ENCODE measurements at regions not wholly inside any gene's neighbourhood (a gene's known extent, or its start where the extent isn't known, plus 50 kb on each side); places are given as distances from the start of the nearest gene placed in this dataset.

DNA sequence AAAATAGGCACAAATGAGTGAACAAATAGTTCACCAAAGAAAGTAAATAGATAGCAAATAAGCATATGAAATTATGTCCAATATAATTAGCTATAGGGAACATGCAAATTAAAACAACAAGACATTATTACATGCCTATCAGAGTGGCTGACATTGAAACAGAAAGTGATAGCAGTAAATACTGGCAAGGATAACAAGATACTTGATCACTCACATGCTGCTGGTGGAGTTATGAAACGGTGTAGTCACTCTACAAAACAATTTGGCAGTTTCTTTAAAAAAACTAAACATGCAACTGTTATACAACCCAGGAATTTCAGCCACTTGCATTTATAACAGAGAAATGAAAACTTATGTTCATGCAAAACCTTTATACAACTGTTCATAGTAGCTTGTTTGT lies 439.2 kb upstream of the ACVR2A start:
- DNase-seq (ENCODE audit: low read depth, low spot score) (no peak), ATAC-seq (no peak)
- no peaks in the 10 kb centered on the region for H3K4me1 ChIP-seq (ENCODE audit: control insufficient read depth, insufficient read depth, low read length)
- no peaks in the 10 kb centered on the region for H3K9me3 ChIP-seq (ENCODE audit: control insufficient read depth, insufficient read depth, low read depth, low read length)
- intact Hi-C loops (cut with micrococcal nuclease; ENCODE audit: unreplicated experiment) (no loop called here), in situ Hi-C loops (cut with HindIII; ENCODE audit: low pct_unique_long_range_greater_than_20kb, low sequenced_read_pairs) (no loop called here)
- no peaks in the 10 kb centered on the region for H3K27me3 ChIP-seq (ENCODE audit: control insufficient read depth, insufficient read depth, low read length)
- ChIA-PET CTCF (interaction anchor here (0.6 kb wide), 1 partner anchor 1264 kb away, joined by 3 read pairs; no protein-coding TSS in a partner anchor), POLR2A (no interaction called here)
- no peak overlapping the region for H3K4me3 ChIP-seq (ENCODE audit: low read depth in 2 of 2, low read length in 2 of 2)
- H3K27ac ChIP-seq (ENCODE audit: low read length): no peak overlapping the region
- TF ChIP-seq TCF7L2 (IDR thresholded peaks at IDR 0.05; ENCODE audit: low read depth, low read length) (no peak), POLR2AphosphoS5 (IDR thresholded peaks at IDR 0.05; ENCODE audit: low read depth, low read length) (no peak), SIN3A (IDR thresholded peaks at IDR 0.05; ENCODE audit: borderline replicate concordance, insufficient read depth, low read depth, low read length) (no peak)
- TF ChIP-seq, protein P1, sequence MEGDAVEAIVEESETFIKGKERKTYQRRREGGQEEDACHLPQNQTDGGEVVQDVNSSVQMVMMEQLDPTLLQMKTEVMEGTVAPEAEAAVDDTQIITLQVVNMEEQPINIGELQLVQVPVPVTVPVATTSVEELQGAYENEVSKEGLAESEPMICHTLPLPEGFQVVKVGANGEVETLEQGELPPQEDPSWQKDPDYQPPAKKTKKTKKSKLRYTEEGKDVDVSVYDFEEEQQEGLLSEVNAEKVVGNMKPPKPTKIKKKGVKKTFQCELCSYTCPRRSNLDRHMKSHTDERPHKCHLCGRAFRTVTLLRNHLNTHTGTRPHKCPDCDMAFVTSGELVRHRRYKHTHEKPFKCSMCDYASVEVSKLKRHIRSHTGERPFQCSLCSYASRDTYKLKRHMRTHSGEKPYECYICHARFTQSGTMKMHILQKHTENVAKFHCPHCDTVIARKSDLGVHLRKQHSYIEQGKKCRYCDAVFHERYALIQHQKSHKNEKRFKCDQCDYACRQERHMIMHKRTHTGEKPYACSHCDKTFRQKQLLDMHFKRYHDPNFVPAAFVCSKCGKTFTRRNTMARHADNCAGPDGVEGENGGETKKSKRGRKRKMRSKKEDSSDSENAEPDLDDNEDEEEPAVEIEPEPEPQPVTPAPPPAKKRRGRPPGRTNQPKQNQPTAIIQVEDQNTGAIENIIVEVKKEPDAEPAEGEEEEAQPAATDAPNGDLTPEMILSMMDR (IDR thresholded peaks at IDR 0.05): no peak
- TF ChIP-seq, protein P2, sequence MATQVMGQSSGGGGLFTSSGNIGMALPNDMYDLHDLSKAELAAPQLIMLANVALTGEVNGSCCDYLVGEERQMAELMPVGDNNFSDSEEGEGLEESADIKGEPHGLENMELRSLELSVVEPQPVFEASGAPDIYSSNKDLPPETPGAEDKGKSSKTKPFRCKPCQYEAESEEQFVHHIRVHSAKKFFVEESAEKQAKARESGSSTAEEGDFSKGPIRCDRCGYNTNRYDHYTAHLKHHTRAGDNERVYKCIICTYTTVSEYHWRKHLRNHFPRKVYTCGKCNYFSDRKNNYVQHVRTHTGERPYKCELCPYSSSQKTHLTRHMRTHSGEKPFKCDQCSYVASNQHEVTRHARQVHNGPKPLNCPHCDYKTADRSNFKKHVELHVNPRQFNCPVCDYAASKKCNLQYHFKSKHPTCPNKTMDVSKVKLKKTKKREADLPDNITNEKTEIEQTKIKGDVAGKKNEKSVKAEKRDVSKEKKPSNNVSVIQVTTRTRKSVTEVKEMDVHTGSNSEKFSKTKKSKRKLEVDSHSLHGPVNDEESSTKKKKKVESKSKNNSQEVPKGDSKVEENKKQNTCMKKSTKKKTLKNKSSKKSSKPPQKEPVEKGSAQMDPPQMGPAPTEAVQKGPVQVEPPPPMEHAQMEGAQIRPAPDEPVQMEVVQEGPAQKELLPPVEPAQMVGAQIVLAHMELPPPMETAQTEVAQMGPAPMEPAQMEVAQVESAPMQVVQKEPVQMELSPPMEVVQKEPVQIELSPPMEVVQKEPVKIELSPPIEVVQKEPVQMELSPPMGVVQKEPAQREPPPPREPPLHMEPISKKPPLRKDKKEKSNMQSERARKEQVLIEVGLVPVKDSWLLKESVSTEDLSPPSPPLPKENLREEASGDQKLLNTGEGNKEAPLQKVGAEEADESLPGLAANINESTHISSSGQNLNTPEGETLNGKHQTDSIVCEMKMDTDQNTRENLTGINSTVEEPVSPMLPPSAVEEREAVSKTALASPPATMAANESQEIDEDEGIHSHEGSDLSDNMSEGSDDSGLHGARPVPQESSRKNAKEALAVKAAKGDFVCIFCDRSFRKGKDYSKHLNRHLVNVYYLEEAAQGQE (IDR thresholded peaks at IDR 0.05; ENCODE audit: insufficient read depth in 1 of 2, low read depth in 2 of 2, low read length in 1 of 2): no peak
- no TSS peak for BruUV-seq (replicated peaks)
- no peaks in the 10 kb centered on the region for H3K36me3 ChIP-seq (ENCODE audit: control insufficient read depth, insufficient read depth, low read length)

DNA sequence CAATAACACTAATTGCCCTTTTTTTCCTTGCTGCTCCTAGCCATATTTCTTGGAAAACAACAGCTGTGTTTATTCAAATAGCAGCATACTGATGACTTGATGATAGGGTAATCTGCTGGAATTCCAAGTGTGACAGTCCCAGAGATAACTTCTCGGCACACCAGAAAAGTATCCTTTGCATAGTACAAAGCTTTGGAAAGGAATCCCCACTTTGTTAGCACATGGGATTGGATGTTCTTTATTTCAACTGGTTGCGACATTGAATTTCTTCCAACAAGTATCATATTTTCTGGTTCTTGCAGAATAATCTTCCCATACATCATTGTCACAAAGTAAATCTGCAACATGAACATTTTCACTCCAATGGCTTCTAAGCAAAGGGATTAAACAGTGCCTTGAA lies 445.8 kb upstream of the ACVR2A start:
- H3K27ac ChIP-seq (ENCODE audit: low read length): no peak overlapping the region
- H3K4me3 ChIP-seq (ENCODE audit: low read depth in 2 of 2, low read length in 2 of 2): no peak overlapping the region
- no peaks in the 10 kb centered on the region for H3K36me3 ChIP-seq (ENCODE audit: control insufficient read depth, insufficient read depth, low read length)
- ChIA-PET POLR2A (no interaction called here), CTCF (no interaction called here)
- TF ChIP-seq, protein P2 (IDR thresholded peaks at IDR 0.05; ENCODE audit: insufficient read depth in 1 of 2, low read depth in 2 of 2, low read length in 1 of 2): no peak
- TF ChIP-seq SIN3A (IDR thresholded peaks at IDR 0.05; ENCODE audit: borderline replicate concordance, insufficient read depth, low read depth, low read length): no peak
- TF ChIP-seq, protein P1 (IDR thresholded peaks at IDR 0.05): no peak
- no peak for TF ChIP-seq POLR2AphosphoS5 (IDR thresholded peaks at IDR 0.05; ENCODE audit: low read depth, low read length)
- no peak for TF ChIP-seq TCF7L2 (IDR thresholded peaks at IDR 0.05; ENCODE audit: low read depth, low read length)
- H3K4me1 ChIP-seq (ENCODE audit: control insufficient read depth, insufficient read depth, low read length): no peaks in the 10 kb centered on the region
- BruUV-seq (replicated peaks): no TSS peak
- no peak for DNase-seq (ENCODE audit: low read depth, low spot score)
- ATAC-seq: no peak
- no peaks in the 10 kb centered on the region for H3K27me3 ChIP-seq (ENCODE audit: control insufficient read depth, insufficient read depth, low read length)
- no peaks in the 10 kb centered on the region for H3K9me3 ChIP-seq (ENCODE audit: control insufficient read depth, insufficient read depth, low read depth, low read length)
- in situ Hi-C loops (cut with HindIII; ENCODE audit: low pct_unique_long_range_greater_than_20kb, low sequenced_read_pairs): no loop called here
- intact Hi-C loops (cut with micrococcal nuclease; ENCODE audit: unreplicated experiment): no loop called here
